HS-27A (cell line): ENCODE measurements at regions not wholly inside any gene's neighbourhood (a gene's known extent, or its start where the extent isn't known, plus 50 kb on each side); places are given as distances from the start of the nearest gene placed in this dataset.
"Not testable (repeated sequence)": the region's sequence is repeated elsewhere in the genome, so short reads cannot be mapped to it uniquely, and the experiment has no call there.

ENCODE experiments used
- DNase-seq: peaks from one replicate; pipeline ENCODE4 v3.0.0-alpha.2; 2012; ENCODE audit warnings: low read depth, missing footprints

DNA sequence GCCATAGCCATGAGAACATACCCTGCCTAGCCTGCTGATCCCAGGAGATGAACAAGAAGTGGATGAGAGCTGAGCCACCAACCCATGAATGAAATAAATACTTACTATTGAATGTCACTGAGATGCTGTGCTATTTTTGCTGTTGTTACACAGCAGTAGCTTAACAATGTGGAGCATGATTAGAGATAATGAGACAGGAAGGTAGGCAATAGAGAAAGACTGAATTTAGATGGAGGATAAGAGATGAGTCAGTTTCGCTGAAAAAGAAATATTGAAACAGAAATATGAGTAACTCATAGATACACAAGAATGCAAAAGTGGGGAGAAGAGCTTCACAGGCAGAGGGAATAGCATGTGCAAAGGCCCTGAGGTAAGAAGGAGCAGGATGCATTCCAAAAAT, 94.9 kb upstream of the TOP1 start:
- no peak for DNase-seq

DNA sequence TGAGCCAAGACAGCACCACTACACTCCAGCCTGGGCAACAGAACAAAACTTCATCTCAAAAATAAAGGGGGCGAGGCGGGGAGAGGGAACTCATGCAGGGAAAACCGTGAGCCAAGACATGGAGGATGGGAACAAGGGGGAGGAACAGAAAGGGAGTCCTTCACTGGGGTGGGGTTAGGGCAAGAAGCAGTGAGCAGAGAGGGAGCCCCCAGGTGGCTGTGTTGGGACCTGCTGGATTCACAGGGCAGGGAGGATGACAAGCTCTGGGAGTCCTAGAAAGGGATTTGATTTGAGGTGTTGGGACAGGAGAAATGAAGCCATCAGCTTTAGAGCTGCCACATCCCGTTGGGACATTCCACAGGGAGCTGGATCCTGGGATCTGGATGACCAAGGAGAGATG, 90.6 kb upstream of the TOP1 start:
- DNase-seq: no peak

DNA sequence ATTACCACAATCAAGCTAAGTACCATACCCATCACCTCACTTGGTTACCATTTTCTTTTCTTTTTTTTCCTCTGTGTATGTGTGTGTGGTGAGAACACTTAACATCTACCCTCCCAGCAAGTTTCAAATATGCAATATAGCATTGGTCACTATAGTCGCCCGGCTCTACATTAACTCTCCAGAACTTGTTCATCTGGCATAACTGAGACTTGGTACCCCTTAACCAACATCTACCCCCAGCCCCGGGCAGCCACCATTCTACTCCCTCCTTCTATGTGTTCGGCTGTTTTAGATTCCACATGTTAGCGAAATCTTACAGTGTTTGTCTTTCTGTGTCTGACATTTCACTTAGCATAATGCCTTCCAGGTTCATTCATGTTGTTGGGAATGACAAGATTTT, 89.0 kb upstream of the TOP1 start:
- no peak for DNase-seq

DNA sequence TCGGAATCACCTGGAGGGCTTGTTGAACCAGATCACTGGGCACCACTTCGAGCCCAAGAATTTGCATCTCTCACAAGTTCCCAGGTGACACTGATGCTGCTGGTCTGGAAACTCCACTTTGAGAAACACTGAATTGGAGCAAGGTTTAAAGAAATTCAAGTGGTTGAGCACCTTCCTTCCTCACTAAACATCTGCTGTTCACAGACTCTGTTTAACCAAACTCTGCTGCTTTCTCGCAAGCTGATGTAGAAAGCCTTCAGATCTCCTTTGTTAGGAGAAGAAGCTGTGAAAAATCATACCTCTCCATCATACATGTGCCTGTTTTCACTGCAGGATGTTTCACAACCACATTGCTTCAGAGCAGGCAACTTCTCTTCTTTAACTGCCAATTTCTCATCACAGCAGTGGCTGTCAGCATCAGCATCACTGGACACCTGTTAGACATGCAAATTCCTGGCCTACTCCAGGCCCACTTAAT, 87.5 kb upstream of the TOP1 start:
- no peak for DNase-seq

DNA sequence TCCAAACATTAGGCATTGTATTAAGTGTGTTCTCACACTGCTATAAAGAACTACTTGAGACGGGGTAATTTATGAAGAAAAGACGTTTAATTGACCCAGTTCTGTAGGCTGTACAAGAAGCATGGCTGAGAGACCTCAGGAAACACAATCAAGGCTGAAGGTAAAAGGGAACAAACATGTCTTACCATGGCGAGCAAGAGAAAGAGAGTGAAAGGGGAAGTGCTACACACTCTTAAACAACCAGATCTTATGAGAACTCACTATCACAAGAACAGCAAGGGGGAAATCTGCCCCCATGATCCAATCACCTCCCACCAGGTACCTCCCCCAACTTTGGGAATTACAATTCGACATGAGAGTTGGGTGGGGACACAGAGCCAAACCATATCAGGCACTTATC, 86.6 kb upstream of the TOP1 start:
- no peak for DNase-seq

DNA sequence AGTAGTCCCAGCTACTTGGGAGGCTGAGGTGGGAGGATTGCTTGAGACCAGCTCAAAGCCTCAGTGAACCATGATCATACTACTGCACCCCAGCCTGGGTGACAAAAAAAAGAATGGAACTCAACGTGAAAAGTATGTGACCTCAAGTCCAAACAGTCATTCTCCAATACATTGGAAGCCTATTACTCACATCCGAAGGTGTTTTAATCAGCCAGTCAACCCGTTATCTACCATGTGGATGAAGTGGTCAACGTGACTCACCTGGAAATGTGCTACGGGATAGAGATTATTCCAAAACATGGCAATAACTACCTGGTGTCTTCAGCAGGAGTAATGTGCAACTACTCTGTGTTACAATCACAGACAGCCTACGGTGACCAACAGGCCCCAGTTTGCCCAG, 85.8 kb upstream of the TOP1 start:
- DNase-seq: no peak

DNA sequence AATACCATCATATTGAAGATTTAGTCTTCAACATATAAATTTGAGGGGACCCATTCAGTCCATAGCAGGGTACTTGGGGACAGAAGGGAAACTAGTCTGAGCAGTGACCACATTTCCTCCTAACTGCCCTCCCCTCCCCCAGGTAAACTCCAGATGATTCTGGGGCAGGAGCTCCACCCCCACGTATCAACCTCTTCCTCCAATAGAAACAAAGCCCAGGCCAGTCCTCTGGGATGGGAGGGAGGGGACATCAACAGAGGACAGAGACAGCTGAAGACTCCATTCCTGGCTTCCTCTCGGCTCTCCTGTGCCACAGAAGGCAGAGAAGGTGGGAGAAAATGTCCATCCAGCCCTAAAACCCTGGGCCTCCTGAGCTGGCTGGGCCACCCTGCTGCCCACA, 85.0 kb upstream of the TOP1 start:
- DNase-seq: no peak

DNA sequence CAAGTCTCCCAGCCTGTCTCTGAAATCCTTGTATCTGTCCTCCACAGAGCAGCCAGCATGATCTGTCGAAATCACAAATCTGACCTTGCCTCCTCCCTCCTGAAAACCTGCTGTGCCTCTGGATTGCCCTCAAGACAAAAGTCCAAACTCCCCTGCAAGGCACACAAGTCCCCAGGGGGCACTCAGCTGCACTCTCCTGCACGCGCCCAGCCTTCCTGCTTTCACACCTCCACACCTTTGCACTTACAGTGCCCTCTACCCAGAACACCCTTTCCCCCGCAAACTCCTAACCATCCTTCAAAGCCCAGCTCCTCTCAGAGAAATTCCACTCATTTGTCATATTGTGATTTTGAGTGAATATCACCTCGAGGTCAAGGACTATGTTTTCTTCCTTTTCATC, 83.4 kb upstream of the TOP1 start:
- no peak for DNase-seq

DNA sequence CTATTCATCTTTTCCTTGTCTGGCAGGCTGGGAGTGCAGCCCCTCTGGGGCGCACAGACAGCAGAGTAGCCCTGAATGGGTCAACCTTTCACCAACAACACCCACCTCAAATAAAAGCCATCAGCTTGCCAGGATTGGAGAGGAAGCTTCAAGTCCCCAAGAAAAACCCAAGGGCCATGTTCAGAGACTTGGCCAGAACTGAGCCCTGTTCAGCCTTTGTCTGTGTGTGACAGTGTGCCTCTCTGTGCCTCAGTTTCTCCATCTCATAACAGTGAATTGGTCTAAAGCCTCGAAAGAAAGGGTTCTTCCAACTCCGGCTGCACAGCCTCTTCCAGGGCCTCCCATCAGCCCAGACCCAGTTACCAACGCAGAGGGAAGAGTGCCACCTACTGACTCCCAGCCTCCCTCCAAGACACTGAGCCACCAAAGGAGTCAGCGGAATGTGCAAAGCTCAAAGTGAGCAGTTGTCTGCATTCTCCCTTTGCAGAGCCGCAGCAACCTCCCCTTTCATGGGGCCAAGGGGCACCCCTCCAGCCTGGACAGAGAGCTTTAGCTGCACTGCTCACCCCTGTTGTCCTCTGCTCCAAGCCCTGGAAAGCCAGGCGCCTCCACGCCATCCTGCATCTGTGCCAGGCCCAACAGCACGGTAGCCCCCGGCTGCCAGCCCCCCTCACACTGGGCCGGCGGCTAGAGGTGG, 82.7 kb upstream of the TOP1 start:
- no peak for DNase-seq

DNA sequence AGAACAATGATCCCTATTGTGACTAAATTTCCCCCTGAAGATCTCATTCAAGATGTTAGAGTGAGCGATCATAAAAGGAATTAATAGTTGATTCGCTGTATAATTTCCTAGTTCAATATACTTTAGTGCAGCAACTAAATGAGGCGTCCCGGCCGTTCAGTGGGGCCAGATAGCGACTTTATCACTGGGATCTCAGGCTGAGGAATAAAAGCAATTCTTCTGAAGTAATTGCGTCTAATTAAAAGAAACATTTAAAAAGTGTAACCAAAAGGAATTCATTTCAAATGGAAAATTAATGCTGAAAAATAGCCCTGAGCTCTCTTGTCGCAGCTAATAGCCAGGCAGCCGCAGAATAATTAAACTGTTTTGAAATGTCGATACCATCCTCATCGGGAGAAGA, 82.2 kb upstream of the TOP1 start:
- DNase-seq: no peak

DNA sequence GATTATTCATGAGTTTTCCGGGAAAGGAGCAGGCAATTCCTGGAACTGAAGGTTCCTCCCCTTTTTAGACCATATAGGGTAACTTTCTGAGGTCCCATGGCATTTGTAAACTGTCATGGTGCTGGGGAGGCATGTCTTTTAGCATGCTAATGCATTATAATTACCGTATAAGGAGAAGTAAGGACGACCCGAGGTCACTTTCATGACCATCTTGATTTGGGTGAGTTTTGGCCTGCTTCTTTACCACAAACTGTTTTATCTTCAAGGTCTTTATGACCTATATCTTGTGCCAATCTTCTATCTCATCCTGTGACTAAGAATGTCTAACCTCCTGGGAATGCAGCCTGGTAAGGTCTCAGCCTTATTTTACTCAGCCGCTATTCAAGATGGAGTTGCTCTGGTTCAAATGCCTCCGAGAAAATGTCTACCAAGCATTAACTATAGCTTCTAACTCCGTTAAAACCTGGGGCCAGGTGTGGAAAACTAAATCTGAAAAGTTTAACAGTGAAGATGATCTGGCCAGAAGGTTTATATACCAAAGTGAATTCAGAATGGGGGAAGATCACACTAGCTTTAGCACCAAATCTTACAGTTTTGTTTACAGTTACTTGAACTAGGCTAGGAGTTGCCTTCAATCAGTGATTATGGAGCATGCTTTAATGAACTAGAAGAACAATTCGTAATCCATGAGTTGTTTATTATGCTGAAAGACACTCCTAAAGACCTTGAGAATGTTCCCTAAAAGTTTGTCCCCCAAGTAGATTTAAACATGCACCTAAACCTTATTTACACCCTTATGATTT, 80.0 kb upstream of the TOP1 start:
- DNase-seq: peak; percentile 45

DNA sequence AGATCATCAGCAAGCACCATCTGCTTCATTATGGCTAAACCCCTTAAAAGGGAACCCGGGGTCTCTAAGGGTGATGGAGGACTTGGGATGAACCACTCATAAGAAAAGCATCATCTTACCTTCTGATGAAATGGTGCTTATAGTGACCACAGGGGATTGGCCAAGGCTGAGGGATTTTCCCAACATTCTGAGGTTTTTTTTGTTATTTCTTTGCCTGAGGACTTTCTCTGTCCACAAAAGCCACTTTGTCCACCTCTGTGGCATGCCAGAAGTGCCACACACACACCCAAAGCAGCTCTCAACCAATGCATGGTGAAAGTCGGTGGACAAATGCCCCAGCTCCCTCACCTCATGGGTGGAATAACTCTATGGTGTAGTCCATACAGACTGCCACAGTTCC, 79.3 kb upstream of the TOP1 start:
- no peak for DNase-seq

DNA sequence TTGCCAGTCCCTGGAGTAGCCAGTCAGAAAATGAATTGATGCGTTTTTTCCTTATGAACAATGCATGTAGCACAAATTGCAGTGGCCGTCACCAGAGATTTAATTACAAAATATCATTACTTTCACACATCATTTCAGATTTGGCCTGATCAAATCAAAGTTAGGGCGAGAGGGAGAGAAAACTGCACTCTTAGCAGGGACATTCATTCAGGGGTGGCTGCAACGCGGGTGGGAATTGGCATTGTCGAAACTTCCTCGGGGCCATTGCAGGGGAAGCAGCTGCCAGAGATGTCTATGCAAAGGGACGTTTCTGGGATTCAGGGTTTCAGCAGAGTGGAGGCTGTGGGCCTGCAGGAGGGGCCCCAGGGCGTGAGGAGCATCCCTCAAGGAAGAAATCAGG, 76.5 kb upstream of the TOP1 start:
- no peak for DNase-seq

DNA sequence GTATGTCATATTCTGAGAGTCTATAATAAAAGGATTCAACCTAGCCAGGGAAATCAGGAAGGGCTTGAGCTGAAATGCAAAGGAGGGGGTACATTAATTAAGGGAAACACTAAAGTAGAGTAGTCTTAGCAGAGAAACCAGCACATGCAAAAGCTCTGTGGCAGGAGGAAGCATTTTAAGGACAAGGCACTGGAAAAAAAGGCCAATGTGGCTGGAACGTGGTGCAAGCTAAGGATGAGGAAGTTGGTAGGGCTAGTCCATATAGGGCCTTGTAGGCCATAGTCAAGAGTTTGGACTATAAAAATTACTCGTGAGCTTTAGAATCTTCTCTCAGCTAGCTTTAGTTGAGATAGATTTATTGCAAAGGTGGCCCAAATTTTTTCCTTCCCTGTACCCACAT, 75.2 kb upstream of the TOP1 start:
- no peak for DNase-seq

DNA sequence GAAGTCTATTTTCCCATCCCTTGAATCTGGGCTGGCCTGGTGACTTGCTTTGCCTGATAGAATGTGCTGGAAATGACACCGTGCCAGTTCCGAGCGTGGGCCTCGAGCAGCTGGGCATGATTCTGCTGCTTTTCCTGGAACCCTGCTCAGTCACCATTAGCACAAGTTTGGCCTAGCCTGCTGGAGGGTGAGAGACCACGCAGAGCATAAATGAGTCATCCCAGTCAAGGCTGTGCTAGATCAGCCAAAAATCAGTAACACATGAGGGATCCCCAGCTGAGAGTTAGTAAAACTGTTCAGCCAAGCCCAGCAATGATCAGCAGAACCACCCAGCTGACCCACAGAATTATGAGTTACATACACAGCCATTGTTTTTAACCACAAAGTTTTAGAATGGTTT, 74.8 kb upstream of the TOP1 start:
- no peak for DNase-seq

DNA sequence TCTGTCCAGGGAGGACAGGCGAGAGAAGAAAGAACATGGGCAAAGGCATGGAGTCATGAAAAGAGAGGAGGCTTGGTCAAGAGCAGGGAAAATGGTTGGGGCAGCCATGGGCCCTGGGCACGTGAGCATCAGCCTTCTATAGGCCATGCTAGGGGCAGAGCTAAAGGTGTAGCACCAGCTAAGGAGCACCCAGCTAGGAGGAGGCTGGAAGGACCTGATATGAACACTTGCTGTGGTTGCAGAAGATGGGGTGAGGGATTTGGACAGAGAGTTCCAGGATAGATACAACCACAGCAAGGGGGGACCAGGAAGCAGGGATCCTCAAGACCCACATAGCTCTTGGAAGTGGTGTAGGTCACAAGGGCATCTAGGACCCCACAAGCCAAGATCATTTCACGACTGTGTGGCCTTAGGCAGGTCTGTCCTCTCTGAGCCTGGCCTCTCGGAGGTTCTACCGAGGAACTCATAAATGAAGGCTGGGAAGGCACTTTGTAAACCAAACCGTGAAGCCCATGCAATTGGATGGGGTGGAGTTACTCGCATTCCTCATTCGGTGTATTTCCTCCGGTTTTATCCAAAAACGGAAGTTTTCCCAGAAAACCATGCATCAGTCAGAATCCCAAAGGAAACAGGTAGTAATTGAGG, 74.0 kb upstream of the TOP1 start:
- DNase-seq: no peak

DNA sequence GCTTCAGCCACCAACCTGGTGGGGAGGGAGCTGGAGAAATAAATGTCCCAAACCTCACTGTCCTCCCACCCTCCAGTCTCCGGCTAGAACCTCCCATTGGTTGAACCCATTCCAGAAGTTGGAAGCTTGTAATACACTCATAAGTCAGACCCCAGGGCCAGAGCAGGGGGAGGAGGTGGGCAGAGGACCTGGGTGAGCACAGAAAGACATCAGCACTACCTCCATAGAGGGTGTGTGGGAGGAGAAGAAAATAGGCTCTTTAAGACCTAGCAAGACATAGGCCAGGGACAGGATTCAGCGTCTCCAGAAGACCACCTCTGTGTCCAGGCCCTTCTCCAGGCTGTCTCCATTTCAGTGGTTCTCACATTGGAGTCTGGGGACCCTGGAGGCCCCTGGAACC, 73.3 kb upstream of the TOP1 start:
- no peak for DNase-seq

DNA sequence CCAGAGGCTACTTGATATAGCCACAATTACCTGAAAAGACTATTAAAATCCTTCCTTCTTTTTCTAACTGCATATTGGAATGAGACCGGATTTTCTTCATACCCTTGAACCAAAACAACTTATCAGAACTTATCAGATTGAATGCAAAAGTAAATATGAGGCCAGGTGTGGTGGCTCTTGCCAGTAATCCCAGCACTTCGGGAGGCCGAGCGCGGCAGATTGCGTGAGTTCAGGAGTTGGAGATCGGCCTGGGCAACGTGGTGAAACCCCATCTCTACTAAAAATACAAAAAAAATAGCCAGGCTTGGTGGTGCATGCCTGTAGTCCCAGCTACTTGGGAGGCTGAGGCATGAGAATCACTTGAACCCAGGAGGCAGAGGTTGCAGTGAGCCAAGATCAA, 72.8 kb upstream of the TOP1 start:
- not testable (repeated sequence) for DNase-seq

DNA sequence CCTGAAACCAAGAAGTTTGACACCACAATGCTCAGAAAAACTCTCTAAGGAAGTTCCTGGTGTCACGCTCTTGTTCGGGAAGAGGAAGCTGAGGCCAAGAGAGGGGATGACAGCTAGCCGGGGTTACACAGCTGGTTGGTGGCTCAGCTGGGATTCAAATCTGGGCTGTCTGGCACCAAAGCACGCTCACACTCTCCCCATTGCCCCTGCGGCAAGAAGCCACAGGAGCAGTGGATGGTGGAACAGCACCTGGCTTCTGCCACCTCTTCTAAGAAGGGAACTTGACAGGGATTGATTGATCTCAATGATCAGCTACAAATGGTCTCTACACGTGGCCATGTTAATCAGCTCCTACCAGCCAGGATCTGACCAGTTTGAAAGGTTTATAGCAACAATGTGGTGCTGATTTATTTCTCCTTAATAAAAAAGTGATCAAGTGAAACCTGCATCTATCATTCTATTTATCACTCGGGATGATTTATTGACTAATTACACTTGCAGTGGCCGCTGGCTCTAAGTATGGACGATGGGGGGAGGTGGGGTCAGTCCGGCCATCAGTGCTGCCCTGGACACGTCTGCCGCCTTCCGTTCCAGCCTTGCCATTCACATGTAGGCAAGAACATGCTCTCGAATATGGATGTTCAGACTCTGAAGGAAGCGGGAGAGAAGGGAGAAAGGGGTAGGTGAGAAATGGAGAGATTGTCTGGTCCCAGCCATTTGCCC, 71.9 kb upstream of the TOP1 start:
- DNase-seq: no peak

DNA sequence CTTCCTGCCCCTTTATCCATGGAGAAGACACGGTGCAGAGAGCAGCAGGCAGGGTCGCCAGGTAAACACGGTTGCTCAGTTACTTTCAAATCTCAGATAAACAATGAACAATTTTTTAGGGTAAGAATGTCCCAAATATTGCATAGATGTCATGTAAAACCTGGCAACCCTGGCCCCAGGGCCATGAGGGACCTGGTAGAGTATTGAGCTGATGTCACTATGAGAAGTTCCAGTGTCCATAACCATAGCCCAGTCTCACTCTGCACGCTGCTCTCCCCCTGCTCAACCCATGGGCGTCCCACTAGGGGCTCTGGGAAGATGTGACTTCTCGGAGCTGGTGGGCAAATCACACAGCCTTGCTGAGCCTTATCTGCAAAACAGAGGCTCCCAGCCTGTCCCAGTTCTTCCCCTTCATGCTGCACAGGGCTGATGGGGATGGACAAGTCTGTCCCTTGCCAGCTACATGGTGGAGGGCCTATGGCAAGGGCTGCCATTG, 71.3 kb upstream of the TOP1 start:
- DNase-seq: no peak

DNA sequence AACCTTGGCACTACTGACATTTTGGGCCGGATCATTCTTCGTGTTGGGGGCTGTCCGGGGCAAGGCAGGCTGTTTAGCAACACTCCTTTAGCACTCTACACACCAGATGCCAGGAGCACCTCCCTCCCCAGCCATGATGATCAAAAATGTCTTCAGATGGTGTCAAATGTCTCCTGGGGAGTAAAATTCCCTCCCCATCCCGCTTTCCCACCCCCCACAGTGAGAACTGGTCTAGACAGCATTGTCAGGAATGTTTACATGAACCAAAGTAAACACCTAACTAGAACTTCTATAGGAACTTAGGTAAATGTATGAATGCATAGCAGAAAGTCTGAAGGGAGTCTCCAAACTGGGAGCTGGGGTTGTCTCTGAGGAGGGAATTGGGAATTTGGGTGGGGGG, 70.0 kb upstream of the TOP1 start:
- no peak for DNase-seq

DNA sequence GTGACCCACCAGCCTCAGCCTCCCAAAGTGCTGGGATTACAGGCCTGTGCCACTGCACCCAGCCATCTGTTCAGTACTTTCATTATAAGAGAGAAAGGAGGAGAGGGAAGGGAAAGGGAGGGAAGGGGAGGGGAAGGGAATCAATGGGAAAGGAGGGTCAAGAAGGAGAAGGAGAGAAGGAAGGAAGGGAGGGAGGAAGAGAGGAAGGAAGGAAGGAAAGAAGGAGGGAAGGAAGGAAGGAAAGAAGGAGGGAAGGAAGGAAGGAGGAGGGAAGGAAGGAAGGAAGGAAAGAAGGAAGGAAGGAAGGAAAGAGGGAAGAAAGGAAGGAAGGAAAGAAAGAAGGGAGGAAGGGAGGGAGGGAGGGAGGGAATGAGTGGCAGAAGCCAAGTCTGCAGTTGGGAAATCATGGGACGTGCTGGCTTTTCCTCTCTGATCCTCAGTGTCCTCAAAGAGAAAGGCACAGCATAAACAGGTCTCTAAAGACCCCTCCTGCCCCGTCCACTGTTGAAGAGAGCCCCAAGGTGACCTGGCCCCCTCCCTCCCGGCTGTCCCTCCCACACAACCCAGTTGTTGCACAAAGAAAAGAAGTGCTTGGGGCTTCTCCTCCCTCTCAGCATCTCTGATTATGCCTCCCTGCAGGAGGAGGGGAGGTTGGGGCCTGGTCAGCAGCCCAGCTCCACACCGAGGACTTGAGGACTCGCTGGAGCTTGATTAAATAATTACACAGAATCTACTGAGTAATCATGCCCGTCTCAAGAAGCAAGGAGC, 69.1 kb upstream of the TOP1 start:
- DNase-seq: no peak
